A673 (cell line): ENCODE measurements at regions not wholly inside any gene's neighbourhood (a gene's known extent, or its start where the extent isn't known, plus 50 kb on each side); places are given as distances from the start of the nearest gene placed in this dataset.

Experiments used
- BruUV-seq: library from RNA; stranded (reverse); fragments of 400-500 nt; replicated peaks from 2 replicates; lab custom pipeline; 2021; lab: Mats Ljungman, UMichigan
- CTCF ChIA-PET: fragments of 300-600 bp; sonication (Branson Sonifier 250); formaldehyde crosslinking; loops from one replicate; lab custom pipeline; 2022; ENCODE audit warnings: antibody characterized with exemption; lab: Charles Lee
- POLR2A ChIA-PET: fragments of 300-600 bp; sonication (Branson Sonifier 250); formaldehyde crosslinking; loops from one replicate; lab custom pipeline; 2022; ENCODE audit warnings: antibody characterized with exemption; ENCODE audit not compliant: low non-redundant PET; lab: Charles Lee
- DNase-seq: peaks from one replicate; pipeline ENCODE4 v3.0.0-alpha.2; 2015; ENCODE audit warnings: low spot score
- H3K27ac ChIP-seq: fragments of 200-600 bp; sonication (generic); 2 replicates; pipeline ENCODE4 v1.5.1; 2016; ENCODE audit warnings: mixed run types, low read depth, mild to moderate bottlenecking, mixed read lengths, antibody characterized with exemption, low read length; ENCODE audit not compliant: poor library complexity, severe bottlenecking
- H3K27me3 ChIP-seq: fragments of 200-600 bp; sonication (generic); replicated peaks from 2 replicates; pipeline ENCODE4 v1.6.1; 2017; ENCODE audit warnings: mixed run types, low read depth, mild to moderate bottlenecking, mixed read lengths, antibody characterized with exemption, low read length; ENCODE audit not compliant: insufficient read depth, poor library complexity
- H3K36me3 ChIP-seq: fragments of 200-600 bp; sonication (generic); 2 replicates; pipeline ENCODE4 v1.6.1; 2016; ENCODE audit warnings: mixed run types, mild to moderate bottlenecking, mixed read lengths, antibody characterized with exemption, low read length; ENCODE audit not compliant: insufficient read depth, poor library complexity, severe bottlenecking
- H3K4me1 ChIP-seq: fragments of 200-600 bp; sonication (generic); 2 replicates; pipeline ENCODE4 v1.6.1; 2017; ENCODE audit warnings: mixed run types, mild to moderate bottlenecking, mixed read lengths, antibody characterized with exemption, low read length; ENCODE audit not compliant: insufficient read depth, poor library complexity, severe bottlenecking
- H3K4me3 ChIP-seq: fragments of 200-600 bp; sonication (generic); 2 replicates; pipeline ENCODE4 v1.5.1; 2016; ENCODE audit warnings: low read depth, mixed run types, mild to moderate bottlenecking, mixed read lengths, low read length; ENCODE audit not compliant: poor library complexity, severe bottlenecking
- H3K9me3 ChIP-seq: fragments of 200-600 bp; sonication (generic); 2 replicates; pipeline ENCODE4 v1.6.1; 2016; ENCODE audit warnings: mixed run types, low read depth, mild to moderate bottlenecking, mixed read lengths, antibody characterized with exemption, low read length; ENCODE audit not compliant: poor library complexity, severe bottlenecking
- CTCF ChIP-seq: fragments of 300-800, 200-600 bp; sonication (generic); conservative IDR thresholded peaks from 2 replicates; pipeline ENCODE4 v1.5.1; 2017; ENCODE audit warnings: low read depth, mild to moderate bottlenecking, antibody characterized with exemption, low read length, moderate library complexity, mixed read lengths
- EZH2 ChIP-seq: fragments of 200-600 bp; sonication (generic); IDR thresholded peaks from 2 replicates; pipeline ENCODE4 v1.6.1; 2017; ENCODE audit warnings: borderline replicate concordance, low read depth, mild to moderate bottlenecking, mixed read lengths, antibody characterized with exemption, low read length; ENCODE audit not compliant: poor library complexity, severe bottlenecking
- intact Hi-C: fragments of 100-400 bp; cut with micrococcal nuclease; formaldehyde crosslinking; loops from one replicate; pipeline ENCODE4 v1.10.0; 2022; ENCODE audit not compliant: unreplicated experiment

DNA sequence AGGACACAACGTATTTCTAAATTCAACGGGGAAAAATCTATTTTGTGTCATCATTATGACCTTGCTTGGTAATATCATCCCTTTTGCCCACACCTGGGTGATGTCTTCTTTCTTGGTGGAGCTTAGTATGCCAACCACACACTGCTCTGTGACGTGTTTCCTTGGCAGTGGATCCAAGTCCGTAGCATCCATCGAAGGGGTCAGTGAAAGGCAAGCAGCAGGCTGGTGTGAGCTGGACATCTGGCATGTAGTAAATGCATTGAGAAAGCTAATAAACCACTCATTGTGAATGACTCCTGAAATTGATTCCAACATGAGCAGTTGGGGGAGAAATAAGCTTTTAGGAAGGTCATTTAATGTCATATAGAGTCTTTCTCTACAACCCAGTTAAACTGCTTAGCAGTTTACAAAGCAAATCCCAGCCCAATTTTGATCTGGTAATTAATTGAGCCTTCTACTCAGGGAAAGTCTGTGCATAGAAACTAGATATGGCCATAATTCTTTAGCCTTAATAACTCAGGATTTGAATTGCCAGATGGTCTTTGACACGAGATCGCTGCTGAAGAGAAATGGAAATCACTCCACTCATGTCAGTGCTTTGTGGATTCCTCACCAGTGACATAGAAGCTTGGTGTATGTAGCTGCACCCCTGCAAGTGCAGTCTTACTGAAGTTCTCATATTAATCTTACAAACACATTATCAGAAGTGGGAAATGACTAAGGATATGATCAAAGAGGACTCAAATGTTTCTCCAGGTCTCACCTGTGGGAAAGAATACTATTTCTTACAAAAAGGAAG, 494.8 kb downstream of the CMPK2 start:
- no peaks in the 10 kb centered on the region for H3K27me3 ChIP-seq
- H3K36me3 ChIP-seq: no peaks in the 10 kb centered on the region
- H3K4me3 ChIP-seq: no peak overlapping the region
- DNase-seq: no peak
- intact Hi-C loops: no loop called here
- no peak for TF ChIP-seq CTCF
- no peak for TF ChIP-seq EZH2
- no peaks in the 10 kb centered on the region for H3K4me1 ChIP-seq
- BruUV-seq: no TSS peak
- peaks cover 7% of the 10 kb centered on the region for H3K9me3 ChIP-seq
- ChIA-PET CTCF (no interaction called here), POLR2A (no interaction called here)
- no peak overlapping the region for H3K27ac ChIP-seq

DNA sequence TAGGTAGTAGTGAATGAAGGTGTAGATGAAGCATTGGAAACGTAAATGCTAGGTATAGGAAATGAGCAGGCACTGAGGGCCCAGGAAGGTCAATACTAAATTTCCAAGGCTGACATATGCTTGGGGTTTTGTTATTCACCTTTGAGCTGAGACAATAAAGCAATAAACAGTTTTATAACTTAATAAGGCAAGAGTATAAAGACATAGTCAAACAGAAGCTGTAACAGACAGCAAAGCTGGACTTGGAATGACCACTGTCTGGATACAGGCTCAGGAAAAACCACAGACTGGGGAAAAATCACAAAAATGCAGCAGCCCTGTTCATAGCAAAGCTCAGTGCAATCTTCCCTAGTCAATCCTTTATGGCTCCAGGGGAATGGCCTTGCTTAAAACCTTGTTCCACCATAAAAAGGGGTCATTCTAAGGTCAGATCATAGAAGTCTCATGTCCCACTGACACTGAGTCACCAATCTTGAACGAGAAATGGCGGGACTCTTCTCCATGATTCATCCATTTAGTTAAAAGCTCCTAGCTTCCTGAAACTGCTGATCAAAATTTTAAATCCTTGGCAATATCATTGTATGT, 493.3 kb downstream of the CMPK2 start:
- Histone ChIP-seq H3K9me3 (peaks cover 10% of the 10 kb centered on the region), H3K27ac (no peak overlapping the region), H3K27me3 (no peaks in the 10 kb centered on the region), H3K36me3 (no peaks in the 10 kb centered on the region), H3K4me3 (no peak overlapping the region), H3K4me1 (no peaks in the 10 kb centered on the region)
- BruUV-seq: no TSS peak
- intact Hi-C loops: no loop called here
- ChIA-PET POLR2A (no interaction called here), CTCF (no interaction called here)
- DNase-seq: peak; percentile 33
- TF ChIP-seq CTCF (no peak), EZH2 (no peak)

- CTCF ChIA-PET: no interaction called here
- BruUV-seq: no TSS peak
Measured at GRCh38 chr2:6381326-6381725, 484.4 kb downstream of the CMPK2 start.

More at GRCh38 chr2:6381326-6381725, 484.4 kb downstream of the CMPK2 start:
- H3K9me3 ChIP-seq: peaks cover 8% of the 10 kb centered on the region
- H3K36me3 ChIP-seq: no peaks in the 10 kb centered on the region
- H3K27ac ChIP-seq: no peak overlapping the region
- no peaks in the 10 kb centered on the region for H3K4me1 ChIP-seq
- POLR2A ChIA-PET: interaction anchor here (0.9 kb wide), 1 partner anchor 12 kb away, joined by 3 read pairs; no protein-coding TSS in a partner anchor
- TF ChIP-seq CTCF (no peak), EZH2 (no peak)
- no peaks in the 10 kb centered on the region for H3K27me3 ChIP-seq
- no peak overlapping the region for H3K4me3 ChIP-seq
- peak; percentile 27 for DNase-seq
- intact Hi-C loops: no loop called here
